Activated CD4-positive, CD25-positive, alpha-beta regulatory T cell treated with anti-CD3 and anti-CD28 coated beads, Interleukin-2, amount 50 U/mL, for 16 hours (primary cell): ENCODE measurements at regions not wholly inside any gene's neighbourhood (a gene's known extent, or its start where the extent isn't known, plus 50 kb on each side); places are given as distances from the start of the nearest gene placed in this dataset.
"Not testable (repeated sequence)": the region's sequence is repeated elsewhere in the genome, so short reads cannot be mapped to it uniquely, and the experiment has no call there.

ENCODE experiments used
- DNase-seq: peaks from one replicate; pipeline ENCODE4 v3.0.0-alpha.2; 2020; ENCODE audit warnings: low read depth, low spot score

DNA sequence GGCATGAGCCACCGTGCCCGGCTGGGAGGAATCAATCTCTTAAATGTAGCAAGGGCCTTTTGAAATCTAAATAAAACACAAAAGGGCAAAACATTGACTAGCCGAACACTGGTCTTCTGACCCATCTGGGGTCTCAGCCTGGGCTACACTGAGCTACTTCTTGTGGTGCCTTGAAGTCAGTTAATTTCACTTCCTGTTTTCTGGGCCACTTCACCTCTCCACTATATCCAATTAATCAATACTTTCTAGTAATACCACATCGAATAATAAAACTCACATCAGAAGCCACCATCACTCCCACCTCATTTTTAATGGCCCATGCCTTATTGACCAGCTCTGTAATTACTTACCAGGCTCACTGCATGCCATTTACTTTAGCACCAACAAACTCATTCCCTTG lies 138.0 kb upstream of the SAMSN1 start:
- DNase-seq = no peak

DNA sequence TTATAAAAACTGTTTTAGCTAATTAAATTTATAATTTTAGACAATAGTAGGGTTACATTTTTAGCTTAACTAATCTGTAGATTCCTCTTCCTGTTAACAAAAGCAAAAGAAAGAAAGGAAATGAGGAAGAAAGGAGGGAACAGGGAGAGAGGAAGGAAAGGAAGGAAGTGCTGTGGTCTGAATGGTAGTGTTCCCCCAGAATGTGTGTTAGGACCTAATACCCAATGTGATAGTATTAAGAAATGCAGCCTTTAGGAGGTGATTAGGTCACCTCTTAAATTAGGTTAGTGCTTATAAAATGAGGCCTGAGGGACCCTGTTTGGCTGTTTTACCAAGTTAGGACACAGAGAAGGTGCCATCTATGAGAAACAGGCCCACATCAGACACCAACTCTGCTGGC lies 136.9 kb upstream of the SAMSN1 start:
- DNase-seq = no peak

DNA sequence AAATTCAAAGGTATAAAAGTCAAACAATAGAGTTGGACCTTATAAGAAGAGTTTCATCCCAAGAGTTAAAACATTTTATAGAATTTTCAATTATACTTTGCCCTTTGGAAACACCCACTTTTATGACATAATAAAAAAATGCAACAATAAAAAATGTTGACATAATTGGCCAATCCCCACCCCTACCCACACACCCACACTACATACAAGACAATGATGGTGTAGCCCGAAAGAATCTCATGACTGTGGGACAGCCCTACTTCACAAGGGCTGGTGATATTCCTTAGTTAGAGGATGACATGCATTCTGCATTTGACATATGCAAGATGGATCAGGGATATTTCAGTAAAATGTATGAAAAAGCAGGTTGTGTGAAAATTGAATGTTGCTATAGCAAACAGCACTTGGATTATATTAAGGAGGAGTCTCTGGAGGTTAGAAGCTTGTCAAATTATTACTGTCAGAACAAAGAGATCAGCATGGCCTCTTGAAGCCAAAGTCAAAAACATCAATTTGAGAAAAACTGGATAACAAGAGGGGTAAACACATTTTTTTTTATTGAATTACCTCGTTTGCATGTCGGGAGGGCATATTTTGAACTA lies 133.0 kb upstream of the SAMSN1 start:
- no peak for DNase-seq

DNA sequence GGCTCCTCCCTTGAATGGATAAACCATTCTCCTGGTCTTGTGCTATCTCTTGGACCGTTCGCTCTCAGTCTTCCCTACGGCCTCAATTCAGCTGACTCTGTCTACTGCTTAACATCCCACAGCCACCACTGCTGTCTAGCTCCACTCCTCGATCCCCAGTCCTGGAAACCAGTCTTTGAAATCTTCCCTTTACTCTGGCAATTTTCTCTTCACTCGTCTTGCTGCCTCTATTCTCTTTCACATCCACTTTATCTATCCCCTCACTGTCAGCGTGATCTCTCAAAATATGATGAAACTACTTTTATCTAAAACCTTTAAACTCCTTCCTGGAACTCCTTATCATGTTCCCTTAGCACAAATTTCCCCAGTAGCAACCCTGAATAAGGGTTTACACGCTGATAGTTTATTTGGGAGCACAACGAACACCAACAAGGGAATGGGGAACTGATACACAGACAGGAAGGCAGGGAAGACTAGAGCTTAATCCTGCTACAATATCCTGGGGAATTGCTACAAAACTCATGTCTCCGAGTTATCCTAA lies 131.6 kb upstream of the SAMSN1 start:
- no peak for DNase-seq

DNA sequence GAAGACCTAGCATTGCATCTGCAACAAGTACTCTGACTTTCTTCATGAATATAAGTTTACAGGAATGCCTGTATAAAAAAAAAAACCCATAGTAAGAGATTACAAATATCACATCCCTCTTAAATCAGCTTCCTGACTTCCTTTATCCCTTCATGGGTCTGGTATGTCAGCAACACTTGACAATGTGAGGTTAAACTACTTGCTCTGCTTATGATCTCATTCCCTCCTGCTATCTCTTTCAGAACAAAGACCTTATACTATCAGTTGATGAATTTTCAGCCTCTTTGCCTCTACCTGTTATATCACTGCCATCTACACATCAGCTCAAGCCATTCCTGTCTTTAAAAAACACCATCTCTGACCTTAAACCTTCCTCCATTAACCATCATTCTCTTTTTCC lies 130.9 kb upstream of the SAMSN1 start:
- no peak for DNase-seq

DNA sequence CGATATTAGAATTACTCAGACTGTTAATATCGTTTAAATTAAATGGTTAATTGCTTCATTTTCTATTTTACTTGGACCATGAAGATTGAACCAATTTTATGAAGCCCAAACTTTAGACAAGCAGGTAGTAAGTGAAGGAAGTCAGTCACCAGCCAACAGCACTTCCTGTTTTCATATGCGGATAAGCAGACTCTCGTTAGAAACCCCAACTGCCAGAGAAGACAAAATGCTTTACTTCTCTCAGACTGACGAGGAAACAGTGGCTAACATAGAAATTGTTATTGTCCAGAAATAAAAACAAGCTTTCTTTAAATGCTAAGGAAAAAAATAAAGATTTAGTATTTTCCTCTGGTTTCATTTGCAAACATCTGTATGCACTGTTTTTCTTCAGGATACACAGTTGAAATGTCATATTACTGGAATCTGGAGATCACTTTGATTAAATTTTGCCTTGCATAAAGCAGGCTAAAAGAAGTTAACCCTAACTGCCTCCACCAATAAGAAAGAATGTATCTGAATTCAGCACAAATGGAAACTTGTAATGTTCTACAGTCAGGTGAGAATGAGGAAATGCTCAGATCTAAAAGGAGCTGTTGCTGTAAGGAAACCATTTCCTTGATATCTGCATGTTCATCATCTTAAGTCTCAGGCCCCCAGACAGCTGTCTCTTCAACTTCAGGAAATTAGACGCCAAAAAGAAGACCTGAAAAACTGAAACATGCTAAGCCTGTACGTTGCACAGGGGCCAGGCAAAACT lies 129.8 kb upstream of the SAMSN1 start:
- no peak for DNase-seq

DNA sequence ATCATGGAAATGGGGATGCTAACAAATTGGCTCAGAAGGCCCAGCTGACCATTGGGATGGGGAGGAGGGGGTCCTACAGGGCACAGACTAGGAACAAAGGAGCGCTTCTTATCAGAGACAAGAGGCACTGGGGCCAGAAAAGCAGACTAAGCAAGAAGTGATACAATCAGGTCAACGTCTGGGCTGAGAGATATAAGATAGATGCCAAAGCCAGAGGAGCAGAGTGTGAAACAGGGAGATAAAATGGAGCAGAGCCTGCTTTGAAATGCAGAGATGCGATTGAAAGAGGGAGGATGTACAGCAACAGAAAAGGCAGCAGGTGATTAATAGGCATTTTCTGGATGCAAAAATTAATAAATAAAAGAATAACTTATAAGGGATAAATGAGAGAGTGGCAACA lies 127.5 kb upstream of the SAMSN1 start:
- DNase-seq = no peak

DNA sequence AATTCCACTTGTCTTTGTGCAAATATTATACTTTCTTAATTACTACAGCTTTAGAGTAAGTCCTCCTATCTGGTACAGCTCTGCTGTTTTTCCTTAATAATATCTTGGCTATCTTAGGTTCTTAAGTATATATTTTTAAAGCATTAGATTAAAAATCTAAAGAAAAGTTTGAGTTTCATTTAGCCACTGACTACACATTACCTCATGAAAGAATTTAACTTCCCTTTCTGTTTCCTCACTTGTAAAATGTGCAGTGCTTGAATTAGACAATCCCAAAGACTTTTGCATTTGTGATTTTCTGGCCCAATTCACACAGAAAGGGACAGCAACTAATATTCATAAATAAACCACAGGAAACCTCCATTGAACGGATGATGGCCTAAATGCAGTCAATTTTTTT lies 126.4 kb upstream of the SAMSN1 start:
- DNase-seq = no peak

DNA sequence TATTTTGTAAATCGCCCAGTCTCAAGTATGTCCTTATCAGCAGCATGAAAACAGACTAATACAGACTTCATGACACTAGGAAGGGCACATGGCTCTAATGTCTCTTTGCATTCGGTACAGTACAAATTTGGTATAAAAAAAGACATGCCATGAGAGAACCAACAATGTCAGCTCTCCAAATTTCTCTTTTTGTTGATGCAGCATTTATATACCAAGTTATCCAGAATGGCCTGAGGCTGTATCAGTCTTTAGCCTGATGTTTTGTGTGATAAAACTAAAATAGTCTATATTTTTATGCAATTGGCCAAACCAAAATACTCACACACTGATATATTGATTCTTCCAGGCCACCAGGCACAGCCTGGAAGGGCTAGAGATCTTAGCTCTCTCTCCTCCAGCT lies 124.3 kb upstream of the SAMSN1 start:
- DNase-seq = no peak

DNA sequence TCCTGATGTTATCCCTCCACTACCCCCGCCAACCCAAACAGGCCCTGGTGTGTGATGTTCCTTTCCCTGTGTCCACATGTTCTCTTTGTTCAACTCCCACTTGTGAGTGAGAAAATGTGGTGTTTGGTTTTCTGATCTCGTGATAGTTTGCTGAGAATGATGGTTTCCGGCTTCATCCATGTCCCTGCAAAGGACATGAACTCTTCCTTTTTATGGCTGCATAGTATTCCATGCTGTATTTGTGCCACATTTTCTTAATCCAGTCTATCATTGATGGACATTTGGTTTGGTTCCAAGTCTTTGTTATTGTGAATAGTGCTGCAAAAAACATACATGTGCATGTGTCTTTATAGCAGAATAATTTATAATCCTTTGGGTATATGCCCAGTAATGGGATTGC lies 123.0 kb upstream of the SAMSN1 start:
- not testable (repeated sequence) for DNase-seq

DNA sequence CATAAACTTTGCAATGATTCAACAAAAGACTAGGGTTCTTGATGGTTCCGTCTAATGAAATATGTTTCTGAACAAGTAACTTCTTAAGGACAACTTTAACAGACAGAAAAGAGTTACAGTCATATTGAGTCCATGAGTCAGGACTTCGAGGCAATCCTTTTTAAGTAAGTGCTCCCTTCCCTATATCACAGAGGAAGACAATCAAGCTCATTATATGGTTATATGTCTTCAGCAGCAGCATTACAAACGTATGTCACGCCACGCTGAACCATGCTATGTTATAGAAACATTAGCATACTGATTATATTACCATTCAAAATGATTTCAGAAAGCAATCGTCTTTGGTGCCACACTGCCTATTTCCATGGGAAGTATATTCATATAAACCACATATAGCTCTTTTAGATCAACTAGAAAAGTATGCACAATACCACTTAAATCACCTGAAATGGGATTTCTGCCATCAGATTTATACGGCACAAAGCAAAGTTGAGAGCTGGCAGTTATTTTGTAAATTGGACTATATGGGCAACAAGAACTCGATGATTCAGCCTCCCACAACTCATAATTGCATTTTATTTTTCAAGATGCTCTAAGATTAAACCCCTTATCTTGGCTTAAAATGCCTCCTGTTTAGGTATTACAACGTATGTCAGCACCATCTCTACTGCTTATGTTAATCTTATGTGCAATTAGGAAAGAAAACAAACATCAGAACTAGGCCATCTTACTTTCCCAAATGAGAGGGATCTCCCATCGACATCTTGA lies 111.3 kb upstream of the SAMSN1 start:
- DNase-seq = no peak

DNA sequence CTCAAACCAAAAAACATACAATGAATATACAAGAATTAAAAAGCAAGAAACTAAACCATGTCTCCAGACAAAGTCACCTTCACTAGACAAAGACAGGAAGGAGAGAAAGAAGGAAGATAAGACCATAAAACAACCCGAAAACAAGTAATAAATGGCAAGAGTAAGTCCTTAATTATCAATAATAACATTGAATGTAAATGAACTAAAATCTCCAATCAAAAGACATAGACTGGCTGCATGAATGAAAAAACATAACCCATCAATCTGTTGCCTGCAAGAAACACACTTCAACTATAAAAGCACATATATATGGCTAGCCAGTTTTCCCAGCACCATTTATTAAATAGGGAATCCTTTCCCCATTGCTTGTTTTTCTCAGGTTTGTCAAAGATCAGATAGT lies 100.8 kb upstream of the SAMSN1 start:
- no peak for DNase-seq

DNA sequence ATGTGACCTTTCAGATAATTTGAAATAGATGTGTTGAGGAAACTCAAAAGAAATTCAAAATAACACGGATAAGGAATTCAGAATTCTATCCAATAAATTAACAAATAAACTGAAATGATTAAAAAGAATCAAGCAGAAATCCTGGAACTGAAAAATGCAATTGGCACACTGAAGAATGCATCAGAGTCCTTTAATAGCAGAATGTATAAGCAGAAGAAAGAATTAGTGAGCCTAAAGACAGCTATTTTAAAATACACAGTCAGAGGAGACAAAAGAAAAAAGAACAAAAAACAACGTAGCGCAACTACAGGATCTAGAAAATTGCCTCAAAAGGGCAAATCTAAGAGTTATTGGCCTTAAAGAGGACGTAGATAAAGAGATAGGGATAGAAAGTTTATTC lies 99.6 kb upstream of the SAMSN1 start:
- no peak for DNase-seq

DNA sequence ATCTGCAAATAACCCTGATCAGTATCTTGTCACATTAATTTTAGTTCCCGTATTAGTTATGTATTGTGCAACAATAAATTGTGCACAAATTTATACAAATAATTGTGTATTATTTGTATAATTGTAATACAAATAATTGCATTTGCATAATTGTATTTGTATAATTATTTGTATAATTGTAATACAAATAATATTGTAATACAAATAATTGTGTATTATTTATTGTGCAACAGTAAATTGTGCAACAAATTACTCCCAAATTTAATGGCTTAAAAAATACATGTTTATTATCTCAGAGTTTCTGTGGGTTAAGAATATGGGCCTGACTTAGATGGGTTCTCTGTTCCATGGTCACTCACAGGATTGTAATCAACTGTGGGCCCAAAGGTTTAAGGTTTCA lies 86.2 kb upstream of the SAMSN1 start:
- DNase-seq = no peak

DNA sequence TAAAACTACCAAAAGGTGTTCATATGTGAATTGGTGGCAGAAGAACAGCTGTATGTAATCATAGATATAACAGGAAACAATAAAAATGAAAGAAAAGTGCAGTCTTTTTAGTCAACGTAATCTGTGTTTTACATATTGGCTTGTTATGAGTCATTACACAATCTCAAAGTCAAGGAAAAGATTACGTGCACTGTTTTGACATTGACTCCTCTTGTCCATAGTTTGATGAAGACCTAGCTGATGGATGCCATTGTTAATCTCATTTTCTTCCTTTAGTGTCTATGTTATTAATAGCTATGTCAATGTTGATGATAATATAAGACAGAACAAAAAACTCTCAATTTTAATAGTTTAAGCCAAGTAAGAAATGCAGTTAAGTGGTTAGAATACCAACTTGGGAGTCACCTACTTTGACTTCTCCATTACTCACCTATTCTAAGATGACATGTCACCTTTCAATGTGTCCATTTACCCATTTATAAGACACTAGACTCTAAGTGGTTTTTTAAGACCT lies 84.5 kb upstream of the SAMSN1 start:
- no peak for DNase-seq

DNA sequence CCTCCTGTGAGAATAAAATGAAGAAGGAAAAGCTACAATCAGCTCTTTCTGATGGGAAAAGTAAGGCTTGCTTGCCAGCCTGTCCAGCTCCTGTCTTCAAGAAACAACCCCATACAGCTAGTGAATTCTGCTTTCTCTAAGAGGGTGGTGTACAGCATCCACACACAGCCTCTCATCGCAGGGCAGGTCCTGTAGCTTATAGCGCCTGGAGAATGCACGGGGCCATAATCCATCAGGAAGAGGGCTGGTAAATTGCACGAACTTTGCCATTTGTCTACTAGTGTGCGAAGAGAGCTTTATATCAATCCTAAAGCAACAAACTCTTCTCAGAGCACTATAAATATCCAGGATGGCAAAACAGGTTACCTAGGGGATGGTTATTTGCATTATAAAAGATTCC lies 83.3 kb upstream of the SAMSN1 start:
- DNase-seq = no peak

DNA sequence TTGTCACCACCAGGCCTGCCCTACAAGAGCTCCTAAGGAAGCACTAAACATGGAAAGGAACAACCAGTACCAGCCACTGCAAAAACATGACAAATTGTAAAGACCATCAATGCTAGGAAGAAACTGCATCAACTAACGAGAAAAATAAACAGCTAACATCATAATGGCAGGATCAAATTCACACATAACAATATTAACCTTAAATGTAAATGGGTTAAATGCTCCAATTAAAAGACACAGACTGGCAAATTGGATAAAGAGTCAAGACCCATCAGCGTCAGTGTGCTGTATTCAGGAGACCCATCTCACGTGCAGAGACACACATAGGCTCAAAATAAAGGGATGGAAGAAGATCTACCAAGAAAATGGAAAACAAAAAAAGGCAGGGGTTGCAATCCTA lies 77.0 kb upstream of the SAMSN1 start:
- DNase-seq = not testable (repeated sequence)

DNA sequence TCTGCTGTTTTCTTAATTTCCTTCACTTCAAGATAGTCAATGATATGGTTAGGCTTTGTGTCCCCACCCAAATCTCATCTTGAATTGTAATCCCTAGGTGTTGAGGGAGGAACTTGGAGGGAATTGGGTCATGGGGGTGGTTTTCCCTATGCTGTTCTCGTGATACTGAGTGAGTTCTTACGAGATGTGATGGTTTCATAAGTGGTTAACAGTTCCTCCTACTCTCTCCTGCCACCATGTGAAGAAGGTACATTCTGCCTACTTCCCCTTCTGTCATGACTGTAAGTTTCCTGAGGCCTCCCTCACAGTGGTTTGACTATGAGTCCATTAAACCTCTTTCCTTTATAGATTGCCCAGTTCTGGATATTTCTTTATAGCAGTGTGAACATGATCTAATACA lies 74.0 kb upstream of the SAMSN1 start:
- no peak for DNase-seq

DNA sequence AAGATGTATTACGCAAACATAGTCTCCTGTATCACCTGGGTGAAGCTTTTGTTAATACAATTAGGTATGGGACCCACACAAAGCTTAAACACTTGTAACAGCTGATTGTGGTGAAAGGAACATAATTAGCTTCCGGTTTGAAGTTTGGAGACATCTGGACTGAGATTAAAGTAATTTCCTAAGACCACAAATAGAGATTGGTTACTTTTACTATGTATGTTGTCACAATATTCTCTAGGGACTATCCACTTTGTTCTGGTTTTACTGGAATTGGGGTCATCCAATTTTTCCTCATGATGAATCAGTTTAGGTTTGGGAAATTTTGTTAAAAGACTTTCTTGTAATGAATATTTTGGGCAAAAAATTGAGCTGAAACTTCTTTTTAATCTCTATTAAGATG lies 71.8 kb upstream of the SAMSN1 start:
- no peak for DNase-seq

DNA sequence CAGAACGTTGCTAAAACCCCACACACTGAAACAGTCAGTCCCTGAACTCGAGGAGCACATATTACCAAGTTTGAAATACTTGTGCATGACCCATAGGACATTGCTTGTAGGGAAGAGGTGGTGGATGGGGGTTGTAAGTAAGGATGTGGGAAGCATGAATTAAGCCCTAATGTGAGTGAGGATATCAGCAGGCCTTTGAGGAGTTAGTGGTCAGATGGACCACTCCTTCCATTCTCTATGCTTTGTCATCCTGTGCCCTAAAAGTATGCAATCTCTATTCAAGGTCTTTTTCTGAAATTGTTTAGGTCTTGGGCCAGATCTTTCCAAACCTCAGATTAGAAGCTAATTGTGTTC lies 70.9 kb upstream of the SAMSN1 start:
- no peak for DNase-seq

DNA sequence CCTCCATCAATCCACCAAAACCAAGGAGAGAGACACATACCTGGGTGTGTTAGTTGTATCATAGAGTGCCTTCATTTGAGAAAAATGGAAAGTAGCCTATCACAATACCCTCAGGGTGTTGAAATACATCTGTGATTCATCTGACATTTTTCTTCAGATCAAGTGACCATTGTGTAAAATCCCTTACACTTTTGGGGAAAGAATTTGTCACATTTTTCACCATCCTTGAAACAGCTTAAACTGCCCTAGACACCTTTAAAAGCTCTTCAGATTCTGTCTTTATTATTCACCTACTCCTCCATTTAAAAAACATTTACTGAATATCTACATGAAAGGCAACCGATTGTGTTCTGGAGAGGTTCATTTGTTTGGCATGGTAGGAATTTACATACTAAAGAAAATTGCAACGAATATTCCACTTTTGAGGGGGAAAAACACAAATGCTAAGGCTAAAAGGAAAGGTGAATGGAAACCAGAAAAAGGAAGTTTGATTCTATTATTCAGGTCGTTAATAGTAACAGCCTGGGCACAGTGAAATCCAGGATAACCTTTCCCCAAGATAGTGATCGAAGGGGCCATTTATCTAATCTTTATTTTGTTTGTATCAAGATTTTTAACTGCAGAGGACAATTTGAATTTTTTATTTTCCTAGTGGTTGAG lies 70.4 kb upstream of the SAMSN1 start:
- DNase-seq = no peak

DNA sequence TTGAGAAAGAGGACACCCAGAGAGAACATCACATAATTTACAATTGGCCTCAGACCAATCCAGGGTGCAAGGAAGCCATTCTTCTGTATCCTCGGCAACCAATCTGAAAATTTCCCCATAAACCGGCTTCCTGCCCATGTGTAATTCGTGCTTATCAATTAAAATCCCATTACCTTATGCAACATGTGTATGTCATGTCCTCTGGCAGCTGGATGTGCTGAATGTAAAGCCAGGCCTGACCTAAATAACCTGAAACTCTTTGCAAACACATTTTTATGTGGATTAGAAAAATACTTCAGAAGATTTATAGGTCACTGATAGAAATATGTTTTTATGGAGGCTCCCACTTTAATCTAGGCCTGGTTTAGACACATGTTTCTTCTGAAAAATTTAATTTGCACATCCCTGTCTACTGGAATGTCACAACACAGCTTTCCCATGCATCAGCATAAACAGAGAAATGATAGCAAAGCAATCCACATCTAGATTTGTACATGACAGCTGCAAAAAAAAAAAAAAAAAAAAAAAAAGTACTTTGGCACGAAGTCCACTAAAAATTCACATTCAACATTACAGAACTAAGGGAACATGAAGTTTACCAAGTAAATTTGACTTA lies 69.4 kb upstream of the SAMSN1 start:
- no peak for DNase-seq
